LNCAP (cell line): ENCODE measurements at regions not wholly inside any gene's neighbourhood (a gene's known extent, or its start where the extent isn't known, plus 50 kb on each side); places are given as distances from the start of the nearest gene placed in this dataset.

ENCODE experiments used
- CTCF ChIP-seq: fragments of 450-650 bp; IDR thresholded peaks from 2 replicates; pipeline ENCODE4 v1.5.1; 2017; ENCODE audit warnings: mild to moderate bottlenecking

- no peak for TF ChIP-seq CTCF
Measured at GRCh38 chr2:36169843-36170242, 185.7 kb upstream of the CRIM1 start.

GRCh38 chr2:36168115-36168514 lies 187.5 kb upstream of the CRIM1 start:
- no peak for TF ChIP-seq CTCF

GRCh38 chr2:36165132-36165531 lies 190.4 kb upstream of the CRIM1 start:
- TF ChIP-seq CTCF = no peak

- no peak for TF ChIP-seq CTCF
Measured at GRCh38 chr2:36163520-36164254, 191.9 kb upstream of the CRIM1 start.

GRCh38 chr2:36147670-36148390 lies 207.7 kb upstream of the CRIM1 start:
- no peak for TF ChIP-seq CTCF

GRCh38 chr2:36146765-36147164 lies 208.8 kb upstream of the CRIM1 start:
- TF ChIP-seq CTCF = no peak

GRCh38 chr2:36140391-36140790 lies 215.2 kb upstream of the CRIM1 start:
- TF ChIP-seq CTCF = no peak
